H1 (cell line): ENCODE measurements at regions not wholly inside any gene's neighbourhood (a gene's known extent, or its start where the extent isn't known, plus 50 kb on each side); places are given as distances from the start of the nearest gene placed in this dataset.

Experiments
- NANOG ChIP-seq: IDR thresholded peaks from 2 replicates; pipeline ENCODE4 v1.6.1; 2011; ENCODE audit warnings: low read length, low read depth, mild to moderate bottlenecking, inconsistent platforms; ENCODE audit not compliant: insufficient read depth, poor library complexity, severe bottlenecking

- no peak for TF ChIP-seq NANOG
These were observed 49.8 kb upstream of the GNG12 start (continued) for GRCh38 chr1:67883069-67883468.
